Kidney epithelial cell (primary cell): ENCODE measurements at regions not wholly inside any gene's neighbourhood (a gene's known extent, or its start where the extent isn't known, plus 50 kb on each side); places are given as distances from the start of the nearest gene placed in this dataset.

ENCODE experiments used
- DNase-seq: peaks from one replicate; pipeline ENCODE4 v3.0.0-alpha.2; 2010; ENCODE audit warnings: low read depth
- H3K27me3 ChIP-seq: 2 replicates; pipeline ENCODE4 v1.6.0; 2011; ENCODE audit warnings: low read length; ENCODE audit not compliant: control insufficient read depth, insufficient read depth
- H3K36me3 ChIP-seq: 2 replicates; pipeline ENCODE4 v1.5.1; 2011; ENCODE audit warnings: low read length; ENCODE audit not compliant: control insufficient read depth, insufficient read depth
- H3K4me3 ChIP-seq: 2 replicates; pipeline ENCODE4 v1.5.1; 2011; ENCODE audit warnings: low read depth, mild to moderate bottlenecking, control low read depth, low read length
- CTCF ChIP-seq: IDR thresholded peaks from 2 replicates; pipeline ENCODE4 v1.5.1; 2011; ENCODE audit warnings: mild to moderate bottlenecking, moderate library complexity, low read length, control low read depth, inconsistent platforms; ENCODE audit not compliant: insufficient read depth, poor library complexity, severe bottlenecking

- H3K36me3 ChIP-seq = no peaks in the 10 kb centered on the region
- no peak for TF ChIP-seq CTCF
- DNase-seq = no peak
- H3K27me3 ChIP-seq = no peaks in the 10 kb centered on the region
- H3K4me3 ChIP-seq = no peak overlapping the region
Measured at GRCh38 chr22:47653921-47654320, 891.5 kb downstream of the TBC1D22A start.

- DNase-seq = no peak
- no peak overlapping the region for H3K4me3 ChIP-seq
- TF ChIP-seq CTCF = no peak
- H3K27me3 ChIP-seq = no peaks in the 10 kb centered on the region
- no peaks in the 10 kb centered on the region for H3K36me3 ChIP-seq
Measured at GRCh38 chr22:47651216-47651987, 889.0 kb downstream of the TBC1D22A start.

GRCh38 chr22:47647720-47648119 is 885.3 kb downstream of the TBC1D22A start:
- no peak overlapping the region for H3K4me3 ChIP-seq
- no peak for TF ChIP-seq CTCF
- H3K27me3 ChIP-seq = no peaks in the 10 kb centered on the region
- no peaks in the 10 kb centered on the region for H3K36me3 ChIP-seq
- no peak for DNase-seq

DNA sequence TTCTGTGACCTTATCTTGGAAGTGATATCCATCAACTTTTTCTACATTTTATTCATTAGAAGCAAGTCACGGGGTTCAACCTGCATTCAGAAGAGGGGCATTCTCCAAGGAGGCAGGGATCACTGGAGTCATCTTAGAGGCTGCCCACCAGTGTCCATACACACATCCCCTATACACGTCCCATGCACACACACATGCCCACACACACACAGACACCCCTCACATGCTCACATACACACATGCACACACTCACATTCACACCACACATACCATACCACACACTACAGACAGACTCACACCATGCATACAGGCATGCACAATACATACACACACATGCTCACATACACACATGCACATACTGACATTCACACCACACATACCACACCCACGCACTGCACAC is 884.7 kb downstream of the TBC1D22A start:
- Histone ChIP-seq H3K4me3 (no peak overlapping the region), H3K27me3 (no peaks in the 10 kb centered on the region), H3K36me3 (no peaks in the 10 kb centered on the region)
- no peak for TF ChIP-seq CTCF
- no peak for DNase-seq

- no peak for TF ChIP-seq CTCF
- Histone ChIP-seq H3K4me3 (no peak overlapping the region), H3K27me3 (no peaks in the 10 kb centered on the region), H3K36me3 (no peaks in the 10 kb centered on the region)
- DNase-seq = no peak
Measured at GRCh38 chr22:47645923-47646322, 883.5 kb downstream of the TBC1D22A start.

DNA sequence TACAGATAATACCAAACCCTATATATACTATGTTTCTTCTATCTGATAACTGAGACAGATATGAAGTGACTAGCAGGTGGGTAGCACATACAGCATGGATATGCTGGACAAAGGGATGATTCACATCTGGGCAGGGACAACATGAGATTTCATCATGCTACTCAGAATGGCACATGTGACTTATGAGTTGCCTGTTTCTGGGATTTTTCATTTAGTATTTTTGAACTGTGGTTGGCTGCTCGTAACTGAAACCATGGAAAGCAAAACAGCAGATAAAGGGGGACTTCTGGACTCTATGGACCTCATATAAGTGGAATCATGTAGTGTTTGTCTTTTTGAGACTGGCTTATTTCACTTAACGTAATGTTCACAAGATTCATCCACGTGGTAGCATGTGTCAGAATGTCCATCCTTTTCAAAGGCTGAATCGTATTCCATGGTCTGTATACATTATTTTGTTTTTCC is 883.0 kb downstream of the TBC1D22A start:
- H3K27me3 ChIP-seq = no peaks in the 10 kb centered on the region
- no peak overlapping the region for H3K4me3 ChIP-seq
- DNase-seq = no peak
- no peak for TF ChIP-seq CTCF
- no peaks in the 10 kb centered on the region for H3K36me3 ChIP-seq
